ENCODE measurements at regions not wholly inside any gene's neighbourhood (a gene's known extent, or its start where the extent isn't known, plus 50 kb on each side); places are given as distances from the start of the nearest gene placed in this dataset.

DNA sequence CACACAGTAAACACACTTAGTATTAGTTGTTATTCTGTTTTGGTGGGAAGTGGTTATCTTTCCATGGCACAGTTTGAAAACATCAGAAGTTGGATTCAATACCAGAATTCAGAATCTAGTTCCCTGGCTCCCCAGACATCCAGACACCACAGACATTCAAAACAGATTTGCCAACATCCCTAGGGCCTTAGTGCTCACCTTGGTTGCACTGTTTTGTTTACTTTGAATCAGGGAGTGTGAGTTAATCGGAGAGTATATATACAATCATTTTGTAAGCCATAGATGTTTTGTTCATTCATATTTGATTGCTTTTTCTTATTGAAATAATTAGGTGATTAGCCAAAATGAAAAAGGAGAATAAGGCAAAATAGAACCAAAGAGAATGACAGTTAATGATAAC is 324.7 kb upstream of the CLNK start:
- no peak for TF ChIP-seq CTCF (IDR thresholded peaks at IDR 0.05; ENCODE audit: unreplicated experiment in 3 of 3)

DNA sequence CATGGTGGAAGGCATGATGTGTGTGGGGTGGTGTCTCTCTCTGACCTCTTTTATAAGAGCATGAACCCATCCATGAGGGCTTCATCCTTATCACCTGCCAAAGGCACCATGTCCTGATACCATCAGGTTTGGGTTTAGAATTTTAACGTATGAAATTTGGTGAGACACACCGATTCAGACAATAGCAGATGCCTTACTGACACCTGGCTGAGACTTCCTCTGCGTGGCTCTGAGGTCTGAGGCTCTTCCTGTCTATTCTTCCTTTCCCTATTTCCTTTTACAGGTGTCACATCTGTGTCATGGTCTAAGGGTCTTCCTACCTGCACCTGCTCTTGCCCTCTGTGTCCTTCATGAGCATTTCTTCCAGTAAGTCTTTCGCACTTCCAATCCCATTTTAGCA is 320.7 kb upstream of the CLNK start:
- no peak overlapping the region for H3K27ac Mint-ChIP-seq
- H3K9me3 Mint-ChIP-seq = peaks cover 2% of the 10 kb centered on the region
- H3K4me1 Mint-ChIP-seq = peaks cover 7% of the 10 kb centered on the region
- H3K36me3 Mint-ChIP-seq (ENCODE audit: low read depth) = no peaks in the 10 kb centered on the region
- TF ChIP-seq CTCF (IDR thresholded peaks at IDR 0.05; ENCODE audit: unreplicated experiment in 3 of 3) = no peak
- H3K27me3 Mint-ChIP-seq (ENCODE audit: low read depth) = no peaks in the 10 kb centered on the region
- no peak overlapping the region for H3K4me3 Mint-ChIP-seq

More for the DNA sequence above, 324.7 kb upstream of the CLNK start:
- Mint-ChIP-seq H3K27ac (no peak overlapping the region), H3K27me3 (ENCODE audit: low read depth) (peaks cover 8% of the 10 kb centered on the region), H3K4me3 (no peak overlapping the region), H3K9me3 (peaks cover 2% of the 10 kb centered on the region), H3K4me1 (no peaks in the 10 kb centered on the region), H3K36me3 (ENCODE audit: low read depth) (no peaks in the 10 kb centered on the region)

DNA sequence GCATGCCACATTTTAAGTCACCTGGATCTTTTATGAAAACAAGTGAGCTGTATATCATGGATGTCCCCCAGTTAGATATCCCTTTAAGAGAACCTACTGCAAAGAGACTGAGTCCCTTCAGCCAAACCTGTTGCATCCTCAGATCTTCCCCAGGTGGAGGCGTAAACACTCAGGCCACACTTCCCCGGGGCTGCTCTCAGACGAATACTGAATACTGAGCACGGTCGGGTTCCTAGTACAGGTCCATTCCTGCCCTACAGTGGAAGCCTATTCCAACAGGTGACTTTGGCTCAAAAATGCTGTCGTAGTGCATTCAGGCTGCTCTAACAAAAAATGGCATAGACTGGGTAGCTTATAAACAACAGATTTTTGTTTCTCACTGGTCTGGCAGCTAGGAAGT is 320.2 kb upstream of the CLNK start:
- TF ChIP-seq CTCF (IDR thresholded peaks at IDR 0.05; ENCODE audit: unreplicated experiment in 3 of 3) = no peak
- H3K4me3 Mint-ChIP-seq = no peak overlapping the region
- H3K4me1 Mint-ChIP-seq = peaks cover 7% of the 10 kb centered on the region
- H3K36me3 Mint-ChIP-seq (ENCODE audit: low read depth) = no peaks in the 10 kb centered on the region
- H3K27ac Mint-ChIP-seq = no peak overlapping the region
- H3K27me3 Mint-ChIP-seq (ENCODE audit: low read depth) = no peaks in the 10 kb centered on the region
- peaks cover 2% of the 10 kb centered on the region for H3K9me3 Mint-ChIP-seq

- Mint-ChIP-seq H3K4me3 (no peak overlapping the region), H3K36me3 (ENCODE audit: low read depth) (no peaks in the 10 kb centered on the region), H3K9me3 (peaks cover 2% of the 10 kb centered on the region), H3K4me1 (peaks cover 7% of the 10 kb centered on the region), H3K27me3 (ENCODE audit: low read depth) (no peaks in the 10 kb centered on the region), H3K27ac (no peak overlapping the region)
- no peak for TF ChIP-seq CTCF (IDR thresholded peaks at IDR 0.05; ENCODE audit: unreplicated experiment in 3 of 3)
These were observed 318.4 kb upstream of the CLNK start for GRCh38 chr4:11002961-11003360.

- Mint-ChIP-seq H3K4me1 (peaks cover 7% of the 10 kb centered on the region), H3K4me3 (no peak overlapping the region), H3K36me3 (ENCODE audit: low read depth) (no peaks in the 10 kb centered on the region), H3K9me3 (no peaks in the 10 kb centered on the region), H3K27me3 (ENCODE audit: low read depth) (peaks cover 7% of the 10 kb centered on the region), H3K27ac (peak overlapping the region in 2 of 3 experiments; percentile 21 to 26)
- TF ChIP-seq CTCF (IDR thresholded peaks at IDR 0.05; ENCODE audit: unreplicated experiment in 3 of 3) = no peak
These were observed 314.3 kb upstream of the CLNK start for GRCh38 chr4:10998846-10999245.

DNA sequence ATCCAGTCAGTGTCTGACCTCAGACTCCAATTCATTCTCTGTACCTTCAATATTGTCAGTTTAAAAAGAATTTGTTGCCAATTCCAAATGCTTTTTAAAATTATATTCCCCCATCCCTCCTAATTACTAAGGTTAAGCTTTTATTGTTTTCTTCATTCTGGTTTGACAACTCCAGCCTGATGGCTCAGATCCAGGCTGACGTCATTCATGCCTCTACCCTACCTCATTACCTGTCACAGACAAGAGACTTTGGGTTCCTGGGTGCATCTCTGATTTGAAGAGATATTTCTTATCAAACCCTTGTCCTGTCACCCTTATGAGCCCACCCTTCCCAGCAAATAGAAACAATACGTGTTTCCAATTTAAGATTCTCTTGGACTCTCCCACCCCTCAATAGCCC is 300.2 kb upstream of the CLNK start:
- Mint-ChIP-seq H3K36me3 (ENCODE audit: low read depth) (no peaks in the 10 kb centered on the region), H3K4me1 (no peaks in the 10 kb centered on the region), H3K4me3 (no peak overlapping the region), H3K27me3 (ENCODE audit: low read depth) (no peaks in the 10 kb centered on the region), H3K27ac (no peak overlapping the region), H3K9me3 (no peaks in the 10 kb centered on the region)
- TF ChIP-seq CTCF (IDR thresholded peaks at IDR 0.05; ENCODE audit: unreplicated experiment in 3 of 3) = no peak
